DOHH2 (cell line): ENCODE measurements at regions not wholly inside any gene's neighbourhood (a gene's known extent, or its start where the extent isn't known, plus 50 kb on each side); places are given as distances from the start of the nearest gene placed in this dataset.

Experiments used
- H3F3A ChIP-seq: fragments of 200-600 bp; sonication (generic), shearing (Covaris generic); 2 replicates; pipeline ENCODE4 v1.6.0; 2016; ENCODE audit warnings: antibody characterized with exemption, mild to moderate bottlenecking; ENCODE audit not compliant: control insufficient read depth, insufficient read depth
- H3K27ac ChIP-seq: fragments of 200-600 bp; sonication (generic); 2 replicates; pipeline ENCODE4 v1.5.1; 2014; ENCODE audit warnings: low read depth, mild to moderate bottlenecking, low read length, moderate library complexity
- H3K27me3 ChIP-seq: fragments of 200-600 bp; sonication (generic); 2 replicates; pipeline ENCODE4 v1.6.1; 2014; ENCODE audit warnings: mild to moderate bottlenecking, low read length, mixed read lengths; ENCODE audit not compliant: control insufficient read depth
- H3K36me3 ChIP-seq: fragments of 200-600 bp; sonication (generic); 2 replicates; pipeline ENCODE4 v1.6.1; 2014; ENCODE audit warnings: mild to moderate bottlenecking, low read length, moderate library complexity, mixed read lengths; ENCODE audit not compliant: control insufficient read depth
- H3K4me1 ChIP-seq: fragments of 200-600 bp; sonication (generic); 2 replicates; pipeline ENCODE4 v1.6.1; 2014; ENCODE audit warnings: mild to moderate bottlenecking, low read length, mixed read lengths; ENCODE audit not compliant: control insufficient read depth
- H3K4me2 ChIP-seq: fragments of 200-600 bp; sonication (generic); 2 replicates; pipeline ENCODE4 v1.6.0; 2014; ENCODE audit warnings: mild to moderate bottlenecking, low read length, moderate library complexity
- H3K4me3 ChIP-seq: fragments of 200-600 bp; sonication (generic); 2 replicates; pipeline ENCODE4 v1.5.1; 2014; ENCODE audit warnings: mild to moderate bottlenecking, low read length, mixed read lengths
- H3K79me2 ChIP-seq: fragments of 200-600 bp; sonication (generic); 2 replicates; pipeline ENCODE4 v1.6.1; 2014; ENCODE audit warnings: mild to moderate bottlenecking, low read length, mixed read lengths; ENCODE audit not compliant: control insufficient read depth
- H3K9me2 ChIP-seq: fragments of 200-600 bp; sonication (generic); replicated peaks from 2 replicates; pipeline ENCODE4 v1.6.1; 2014; ENCODE audit warnings: mild to moderate bottlenecking, low read length, mixed read lengths; ENCODE audit not compliant: control insufficient read depth
- H3K9me3 ChIP-seq: fragments of 200-600 bp; sonication (generic); 2 replicates; pipeline ENCODE4 v1.6.1; 2014; ENCODE audit warnings: antibody characterized with exemption, low read length, mixed read lengths; ENCODE audit not compliant: control insufficient read depth, insufficient read depth
- H4K20me1 ChIP-seq: fragments of 200-600 bp; sonication (generic); 2 replicates; pipeline ENCODE4 v1.6.0; 2014; ENCODE audit warnings: low read depth, mild to moderate bottlenecking, antibody characterized with exemption, low read length, moderate library complexity; ENCODE audit not compliant: control insufficient read depth, insufficient read depth
- EZH2phosphoT487 ChIP-seq: fragments of 200-600 bp; sonication (generic); IDR thresholded peaks from 2 replicates; pipeline ENCODE4 v1.6.1; 2017; ENCODE audit warnings: borderline replicate concordance, mild to moderate bottlenecking, antibody characterized with exemption, low read length, moderate library complexity, mixed read lengths
- TF ChIP-seq, protein P1 (sequence below): fragments of 200-600 bp; sonication (generic); IDR thresholded peaks from one replicate; pipeline ENCODE4 v1.5.1; 2014; ENCODE audit warnings: antibody characterized with exemption, mild to moderate bottlenecking, low read depth, low read length; ENCODE audit not compliant: poor library complexity, severe bottlenecking

DNA sequence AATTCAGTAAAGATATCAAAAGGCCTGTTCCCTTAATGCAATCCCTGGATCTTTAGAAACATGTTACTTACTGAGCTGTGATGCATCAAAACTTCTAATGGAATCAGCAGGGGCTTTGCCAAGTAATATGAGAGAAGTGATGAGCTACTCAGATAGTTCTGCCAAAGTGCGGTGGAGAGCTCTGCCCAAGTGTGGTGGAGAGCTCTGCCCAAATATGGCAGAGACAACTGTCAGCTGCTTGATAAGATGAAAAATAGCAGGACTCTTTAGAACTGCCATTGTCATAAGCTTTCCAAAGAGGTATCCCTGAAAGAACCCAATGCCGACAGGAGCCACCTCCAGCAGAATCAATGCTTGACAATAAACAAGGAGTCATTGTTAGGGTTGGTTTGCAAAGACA is 167.9 kb upstream of the SLC39A10 start:
- Histone ChIP-seq H3K36me3 (no peaks in the 10 kb centered on the region), H3K4me1 (peaks cover 6% of the 10 kb centered on the region), H3F3A (no peaks in the 10 kb centered on the region), H3K9me3 (no peaks in the 10 kb centered on the region), H3K27me3 (no peaks in the 10 kb centered on the region), H3K4me2 (no peak overlapping the region), H3K9me2 (no peaks in the 10 kb centered on the region), H3K27ac (no peak overlapping the region), H3K79me2 (no peaks in the 10 kb centered on the region), H3K4me3 (no peak overlapping the region), H4K20me1 (no peaks in the 10 kb centered on the region)
- TF ChIP-seq EZH2phosphoT487, result no peak
- TF ChIP-seq, protein P1, sequence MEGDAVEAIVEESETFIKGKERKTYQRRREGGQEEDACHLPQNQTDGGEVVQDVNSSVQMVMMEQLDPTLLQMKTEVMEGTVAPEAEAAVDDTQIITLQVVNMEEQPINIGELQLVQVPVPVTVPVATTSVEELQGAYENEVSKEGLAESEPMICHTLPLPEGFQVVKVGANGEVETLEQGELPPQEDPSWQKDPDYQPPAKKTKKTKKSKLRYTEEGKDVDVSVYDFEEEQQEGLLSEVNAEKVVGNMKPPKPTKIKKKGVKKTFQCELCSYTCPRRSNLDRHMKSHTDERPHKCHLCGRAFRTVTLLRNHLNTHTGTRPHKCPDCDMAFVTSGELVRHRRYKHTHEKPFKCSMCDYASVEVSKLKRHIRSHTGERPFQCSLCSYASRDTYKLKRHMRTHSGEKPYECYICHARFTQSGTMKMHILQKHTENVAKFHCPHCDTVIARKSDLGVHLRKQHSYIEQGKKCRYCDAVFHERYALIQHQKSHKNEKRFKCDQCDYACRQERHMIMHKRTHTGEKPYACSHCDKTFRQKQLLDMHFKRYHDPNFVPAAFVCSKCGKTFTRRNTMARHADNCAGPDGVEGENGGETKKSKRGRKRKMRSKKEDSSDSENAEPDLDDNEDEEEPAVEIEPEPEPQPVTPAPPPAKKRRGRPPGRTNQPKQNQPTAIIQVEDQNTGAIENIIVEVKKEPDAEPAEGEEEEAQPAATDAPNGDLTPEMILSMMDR, result no peak

DNA sequence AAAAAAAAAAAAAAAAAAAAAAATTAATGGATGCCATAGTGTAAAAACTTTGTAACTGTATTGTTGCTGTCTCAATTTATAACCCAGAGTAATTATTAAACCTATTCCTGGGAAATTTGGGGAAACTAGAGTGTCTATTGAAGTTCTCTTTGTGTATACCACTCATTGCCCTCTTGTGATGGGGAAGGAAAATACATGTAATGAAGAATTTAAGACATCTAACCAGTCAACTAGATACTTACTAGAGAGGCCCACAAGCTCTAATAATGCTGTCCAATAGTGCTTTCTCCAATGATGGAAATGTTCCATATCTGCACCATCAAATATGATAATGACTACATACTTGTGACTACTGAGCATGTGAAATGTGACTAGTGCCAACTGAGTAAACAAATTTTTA is 168.5 kb upstream of the SLC39A10 start:
- H3K9me3 ChIP-seq, result no peaks in the 10 kb centered on the region
- no peaks in the 10 kb centered on the region for H3K27me3 ChIP-seq
- no peak for TF ChIP-seq EZH2phosphoT487
- TF ChIP-seq, protein P1, result no peak
- no peak overlapping the region for H3K4me2 ChIP-seq
- H3K36me3 ChIP-seq, result no peaks in the 10 kb centered on the region
- H4K20me1 ChIP-seq, result no peaks in the 10 kb centered on the region
- H3K27ac ChIP-seq, result no peak overlapping the region
- H3K4me1 ChIP-seq, result peaks cover 6% of the 10 kb centered on the region
- no peaks in the 10 kb centered on the region for H3K79me2 ChIP-seq
- no peak overlapping the region for H3K4me3 ChIP-seq
- no peaks in the 10 kb centered on the region for H3K9me2 ChIP-seq
- H3F3A ChIP-seq, result no peaks in the 10 kb centered on the region

DNA sequence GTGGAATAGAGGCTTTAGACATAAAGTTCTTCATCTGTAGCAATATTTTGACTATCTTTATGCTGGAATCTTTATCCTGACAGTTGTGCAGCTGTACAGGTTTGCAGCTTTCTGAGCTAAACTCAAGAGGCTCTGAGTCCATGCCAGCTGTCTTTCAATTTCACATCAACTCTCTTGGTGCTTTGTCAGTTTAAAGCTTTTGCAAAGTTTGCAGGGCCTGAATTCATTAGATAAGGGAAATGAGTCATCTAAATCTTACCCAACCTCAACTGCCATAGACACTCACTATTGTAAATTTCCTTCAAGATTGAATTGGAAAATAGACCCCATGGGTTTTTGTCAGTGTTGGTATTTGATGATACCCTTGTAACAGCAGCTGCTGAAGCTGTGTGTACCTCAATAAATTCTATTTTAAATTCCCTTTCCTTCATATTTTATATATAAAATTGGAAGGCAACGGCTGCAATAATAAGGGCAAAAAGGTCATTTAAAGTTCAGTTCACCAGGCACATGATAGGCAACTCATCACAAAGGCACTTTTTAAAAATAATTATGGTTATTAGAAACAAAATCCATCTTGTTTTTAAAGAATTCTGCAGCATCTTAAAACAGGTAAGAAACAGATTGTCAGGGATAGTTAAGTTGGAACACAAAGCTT is 169.9 kb upstream of the SLC39A10 start:
- Histone ChIP-seq H3K79me2 (no peaks in the 10 kb centered on the region), H3K4me1 (no peaks in the 10 kb centered on the region), H4K20me1 (no peaks in the 10 kb centered on the region), H3F3A (no peaks in the 10 kb centered on the region), H3K9me3 (no peaks in the 10 kb centered on the region), H3K36me3 (no peaks in the 10 kb centered on the region), H3K9me2 (no peaks in the 10 kb centered on the region), H3K4me3 (no peak overlapping the region), H3K27me3 (no peaks in the 10 kb centered on the region), H3K27ac (no peak overlapping the region), H3K4me2 (no peak overlapping the region)
- no peak for TF ChIP-seq EZH2phosphoT487
- TF ChIP-seq, protein P1, result no peak
